ENCODE measurements at regions not wholly inside any gene's neighbourhood (a gene's known extent, or its start where the extent isn't known, plus 50 kb on each side); places are given as distances from the start of the nearest gene placed in this dataset.

GRCh38 chr4:163662768-163663167 lies 168.3 kb downstream of the TMA16 start (continued):
- no peak for TF ChIP-seq USF2 (IDR thresholded peaks at IDR 0.05)
- TF ChIP-seq GATA3 (IDR thresholded peaks at IDR 0.05; ENCODE audit: borderline replicate concordance) = no peak

- CTCF ChIA-PET = no interaction called here
- H3K4me2 ChIP-seq = no peak overlapping the region
- no peak for DNase-seq (ENCODE audit: low read depth in 1 of 2, low spot score in 1 of 2)
- H3K4me1 ChIP-seq = no peaks in the 10 kb centered on the region
- POLR2A ChIA-PET = no interaction called here
- H3K27ac ChIP-seq = no peak overlapping the region
- 28% methylated on average over 5 of the region's 5 CpGs for WGBS (ENCODE audit: missing lambda C conversion rate)
- FAIRE-seq = no peak
- no peak for TF ChIP-seq CTCF (IDR thresholded peaks at IDR 0.05)
- TF ChIP-seq TFCP2L1 (CRISPR knock-in tag; IDR thresholded peaks at IDR 0.05) = no peak
- no peak for TF ChIP-seq CEBPB (IDR thresholded peaks at IDR 0.05)
- TF ChIP-seq ZC3H11A (IDR thresholded peaks at IDR 0.05) = no peak
- TF ChIP-seq PHF8 (IDR thresholded peaks at IDR 0.05; ENCODE audit: borderline replicate concordance, low read depth) = no peak
- no peak for TF ChIP-seq HEYL (CRISPR knock-in tag; IDR thresholded peaks at IDR 0.05)
- no peak for TF ChIP-seq MAZ (IDR thresholded peaks at IDR 0.05; ENCODE audit: borderline replicate concordance, low read depth, low read length)
- no peak for TF ChIP-seq JUN (IDR thresholded peaks at IDR 0.05)
- no peak for TF ChIP-seq CBX8 (IDR thresholded peaks at IDR 0.05)
- TF ChIP-seq FOSL2 (IDR thresholded peaks at IDR 0.05) = no peak
- TF ChIP-seq FOSL2 (CRISPR knock-in tag; IDR thresholded peaks at IDR 0.05) = no peak
- no peak for TF ChIP-seq CHD2 (IDR thresholded peaks at IDR 0.05; ENCODE audit: low read length, partially characterized antibody)
- TF ChIP-seq FOXS1 (CRISPR knock-in tag; IDR thresholded peaks at IDR 0.05) = no peak
- no peak for TF ChIP-seq GATA3 (IDR thresholded peaks at IDR 0.05; ENCODE audit: borderline replicate concordance)
- TF ChIP-seq ATOH8 (CRISPR knock-in tag; IDR thresholded peaks at IDR 0.05; ENCODE audit: low read depth) = no peak
- no peak for TF ChIP-seq MAX (IDR thresholded peaks at IDR 0.05)
- no peak for TF ChIP-seq ZFP36 (IDR thresholded peaks at IDR 0.05; ENCODE audit: borderline replicate concordance, partially characterized antibody)
- no peak for TF ChIP-seq HMGXB4 (CRISPR knock-in tag; IDR thresholded peaks at IDR 0.05; ENCODE audit: borderline replicate concordance)
- TF ChIP-seq NPAS2 (CRISPR knock-in tag; IDR thresholded peaks at IDR 0.05; ENCODE audit: borderline replicate concordance) = no peak
- no peak for ATAC-seq
- H3K9me3 ChIP-seq = no peaks in the 10 kb centered on the region
- H3K4me3 ChIP-seq = no peak overlapping the region
Observed at GRCh38 chr4:163663454-163664225, 169.2 kb downstream of the TMA16 start.

GRCh38 chr4:163665101-163665500 lies 170.6 kb downstream of the TMA16 start:
- Histone ChIP-seq H3K4me2 (no peak overlapping the region), H3K4me1 (no peaks in the 10 kb centered on the region), H3K27ac (no peak overlapping the region), H3K4me3 (no peak overlapping the region), H3K9me3 (no peaks in the 10 kb centered on the region)
- FAIRE-seq (no peak), DNase-seq (ENCODE audit: low read depth in 1 of 2, low spot score in 1 of 2) (no peak), ATAC-seq (no peak)
- no peak for TF ChIP-seq CEBPB (IDR thresholded peaks at IDR 0.05)
- no peak for TF ChIP-seq HOXB13 (CRISPR knock-in tag; IDR thresholded peaks at IDR 0.05; ENCODE audit: low read depth)
- no peak for TF ChIP-seq NPAS2 (CRISPR knock-in tag; IDR thresholded peaks at IDR 0.05; ENCODE audit: borderline replicate concordance)
- TF ChIP-seq KDM1A (IDR thresholded peaks at IDR 0.05; ENCODE audit: low read depth) = no peak
- no peak for TF ChIP-seq NR3C1 (IDR thresholded peaks at IDR 0.05)
- no peak for TF ChIP-seq PHF8 (IDR thresholded peaks at IDR 0.05; ENCODE audit: borderline replicate concordance, low read depth)
- TF ChIP-seq RFX5 (IDR thresholded peaks at IDR 0.05) = no peak
- TF ChIP-seq JUNB (IDR thresholded peaks at IDR 0.05) = no peak
- POLR2A ChIA-PET = no interaction called here
- WGBS (ENCODE audit: missing lambda C conversion rate) = 68% methylated on average over 2 of the region's 2 CpGs
- CTCF ChIA-PET = no interaction called here

Measured in A549 (cell line).